Tibial nerve (tissue), 4 donors: ENCODE measurements at regions not wholly inside any gene's neighbourhood (a gene's known extent, or its start where the extent isn't known, plus 50 kb on each side); places are given as distances from the start of the nearest gene placed in this dataset.

Experiments
- EP300 ChIP-seq, 2 donors: sonication (generic); formaldehyde crosslinking; IDR thresholded peaks; one replicate each; pipeline ENCODE4 v1.6.1; 2017; ENCODE audit warnings: antibody characterized with exemption in 2 of 2, mild to moderate bottlenecking in 1 of 2
- POLR2A ChIP-seq, 2 donors: fragments of 450-650 bp; IDR thresholded peaks; one replicate each; pipeline ENCODE4 v1.6.1; 2017; ENCODE audit warnings: antibody characterized with exemption in 2 of 2, mild to moderate bottlenecking in 2 of 2, moderate library complexity in 2 of 2
- TF ChIP-seq, protein P1 (sequence below), 5 experiments: fragments of 200-600 bp in 3 of 5; fragments of 450-650 bp in 2 of 5; sonication (generic) in 3 of 5; IDR thresholded peaks; one replicate each; pipeline ENCODE4 v1.5.1; 2016 to 2019; ENCODE audit warnings: antibody characterized with exemption in 5 of 5, mild to moderate bottlenecking in 3 of 5, moderate library complexity in 2 of 5

DNA sequence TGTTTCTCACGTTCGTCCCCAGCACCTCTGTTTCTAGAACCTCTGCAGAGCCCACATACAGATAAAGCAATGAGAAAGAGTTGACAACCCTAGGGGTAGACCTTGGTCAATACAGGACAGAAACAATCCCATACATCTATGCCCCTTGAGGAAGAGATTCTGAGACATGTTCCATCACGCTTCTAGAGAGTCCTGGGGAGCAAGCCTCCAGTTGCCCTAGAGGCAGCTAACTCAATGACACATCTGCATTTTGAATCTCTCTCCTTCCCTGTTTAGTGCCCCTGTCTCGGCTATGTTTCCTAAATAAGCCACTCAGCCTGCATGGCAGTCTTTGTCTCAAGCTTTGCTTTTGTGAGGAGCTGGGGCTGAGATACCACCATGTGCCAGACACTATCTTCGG is 435.3 kb downstream of the CD83 start:
- TF ChIP-seq EP300 (IDR thresholded peaks at IDR 0.05) (no peak), POLR2A (IDR thresholded peaks at IDR 0.05) (no peak)
- TF ChIP-seq, protein P1, sequence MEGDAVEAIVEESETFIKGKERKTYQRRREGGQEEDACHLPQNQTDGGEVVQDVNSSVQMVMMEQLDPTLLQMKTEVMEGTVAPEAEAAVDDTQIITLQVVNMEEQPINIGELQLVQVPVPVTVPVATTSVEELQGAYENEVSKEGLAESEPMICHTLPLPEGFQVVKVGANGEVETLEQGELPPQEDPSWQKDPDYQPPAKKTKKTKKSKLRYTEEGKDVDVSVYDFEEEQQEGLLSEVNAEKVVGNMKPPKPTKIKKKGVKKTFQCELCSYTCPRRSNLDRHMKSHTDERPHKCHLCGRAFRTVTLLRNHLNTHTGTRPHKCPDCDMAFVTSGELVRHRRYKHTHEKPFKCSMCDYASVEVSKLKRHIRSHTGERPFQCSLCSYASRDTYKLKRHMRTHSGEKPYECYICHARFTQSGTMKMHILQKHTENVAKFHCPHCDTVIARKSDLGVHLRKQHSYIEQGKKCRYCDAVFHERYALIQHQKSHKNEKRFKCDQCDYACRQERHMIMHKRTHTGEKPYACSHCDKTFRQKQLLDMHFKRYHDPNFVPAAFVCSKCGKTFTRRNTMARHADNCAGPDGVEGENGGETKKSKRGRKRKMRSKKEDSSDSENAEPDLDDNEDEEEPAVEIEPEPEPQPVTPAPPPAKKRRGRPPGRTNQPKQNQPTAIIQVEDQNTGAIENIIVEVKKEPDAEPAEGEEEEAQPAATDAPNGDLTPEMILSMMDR (IDR thresholded peaks at IDR 0.05) = no peak
